ENCODE measurements at regions not wholly inside any gene's neighbourhood (a gene's known extent, or its start where the extent isn't known, plus 50 kb on each side); places are given as distances from the start of the nearest gene placed in this dataset.

DNA sequence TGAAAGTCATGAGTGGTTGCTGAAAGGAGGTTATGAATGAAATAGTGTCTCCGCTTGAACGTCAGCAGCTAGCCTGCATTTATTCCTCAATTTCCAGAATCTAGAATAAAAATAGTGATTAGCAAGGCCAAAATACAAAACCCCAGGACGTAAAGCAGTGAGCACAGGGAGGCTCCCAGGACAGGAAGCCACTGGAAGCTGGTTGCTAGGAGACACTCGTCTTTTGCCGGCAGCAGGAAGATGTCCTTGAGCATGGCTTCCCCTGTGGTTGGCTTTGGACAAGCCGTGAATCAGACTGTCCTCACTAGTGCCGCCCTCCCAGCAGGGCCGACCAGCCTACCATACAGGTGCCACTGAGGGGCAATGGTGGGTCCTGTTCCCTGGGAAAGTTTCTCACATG, 374.4 kb downstream of the MTX2 start:
- no peak for DNase-seq (ENCODE audit: low read depth)
- no peak overlapping the region for H3K4me3 ChIP-seq (ENCODE audit: low read depth, low read length)
- TF ChIP-seq, protein P1, sequence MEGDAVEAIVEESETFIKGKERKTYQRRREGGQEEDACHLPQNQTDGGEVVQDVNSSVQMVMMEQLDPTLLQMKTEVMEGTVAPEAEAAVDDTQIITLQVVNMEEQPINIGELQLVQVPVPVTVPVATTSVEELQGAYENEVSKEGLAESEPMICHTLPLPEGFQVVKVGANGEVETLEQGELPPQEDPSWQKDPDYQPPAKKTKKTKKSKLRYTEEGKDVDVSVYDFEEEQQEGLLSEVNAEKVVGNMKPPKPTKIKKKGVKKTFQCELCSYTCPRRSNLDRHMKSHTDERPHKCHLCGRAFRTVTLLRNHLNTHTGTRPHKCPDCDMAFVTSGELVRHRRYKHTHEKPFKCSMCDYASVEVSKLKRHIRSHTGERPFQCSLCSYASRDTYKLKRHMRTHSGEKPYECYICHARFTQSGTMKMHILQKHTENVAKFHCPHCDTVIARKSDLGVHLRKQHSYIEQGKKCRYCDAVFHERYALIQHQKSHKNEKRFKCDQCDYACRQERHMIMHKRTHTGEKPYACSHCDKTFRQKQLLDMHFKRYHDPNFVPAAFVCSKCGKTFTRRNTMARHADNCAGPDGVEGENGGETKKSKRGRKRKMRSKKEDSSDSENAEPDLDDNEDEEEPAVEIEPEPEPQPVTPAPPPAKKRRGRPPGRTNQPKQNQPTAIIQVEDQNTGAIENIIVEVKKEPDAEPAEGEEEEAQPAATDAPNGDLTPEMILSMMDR (conservative IDR thresholded peaks at IDR 0.05; ENCODE audit: low read depth, low read length), result no peak

DNA sequence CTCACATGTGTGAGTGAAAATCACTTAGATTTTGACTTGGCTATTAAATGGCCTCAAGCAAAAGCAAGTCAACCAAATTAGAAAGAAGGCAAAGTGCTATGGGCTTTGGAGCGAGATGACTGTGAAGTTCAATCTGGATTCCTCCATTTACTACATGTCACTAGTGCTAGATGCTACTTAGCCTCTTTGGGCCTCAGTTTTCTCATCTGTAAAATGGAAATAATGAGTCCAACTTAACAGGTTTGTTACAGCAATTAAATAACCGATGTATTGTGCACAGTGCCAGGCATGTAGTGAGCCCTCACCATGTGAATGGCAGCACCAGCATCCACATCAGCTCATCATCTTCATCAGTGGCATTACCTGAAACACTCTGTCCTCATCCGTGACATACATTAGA, 376.3 kb downstream of the MTX2 start:
- DNase-seq (ENCODE audit: low read depth), result no peak
- TF ChIP-seq, protein P1 (conservative IDR thresholded peaks at IDR 0.05; ENCODE audit: low read depth, low read length), result no peak
- H3K4me3 ChIP-seq (ENCODE audit: low read depth, low read length), result no peak overlapping the region

DNA sequence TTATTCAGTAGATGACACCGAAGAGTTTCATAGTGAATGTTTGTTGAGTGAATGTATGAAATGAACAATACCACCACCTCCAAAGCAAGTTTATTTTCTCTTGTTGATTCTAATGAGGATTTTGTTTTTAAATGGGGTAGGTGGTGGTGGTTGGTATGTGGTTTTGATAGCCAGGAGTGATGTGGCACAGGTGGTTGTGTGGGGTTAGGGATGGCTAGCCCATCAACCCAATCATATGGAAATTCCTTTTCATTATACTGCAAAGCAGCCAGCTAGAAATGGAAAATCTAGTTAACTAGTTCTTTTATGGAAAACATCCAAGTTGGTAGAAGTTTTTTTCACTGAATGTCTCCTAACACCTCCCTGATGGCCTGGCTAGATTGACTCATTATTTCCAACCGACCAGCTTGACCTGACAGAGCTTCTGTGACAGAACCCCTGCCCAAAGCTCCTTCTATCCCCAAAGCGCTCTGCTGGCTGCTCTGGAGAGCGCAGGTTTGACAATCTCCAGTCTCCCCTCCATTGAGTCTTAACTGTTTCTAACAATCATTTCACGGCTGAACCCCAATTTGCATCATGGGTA, 376.9 kb downstream of the MTX2 start:
- no peak for DNase-seq (ENCODE audit: low read depth)
- H3K4me3 ChIP-seq (ENCODE audit: low read depth, low read length), result no peak overlapping the region
- TF ChIP-seq, protein P1 (conservative IDR thresholded peaks at IDR 0.05; ENCODE audit: low read depth, low read length), result no peak

DNA sequence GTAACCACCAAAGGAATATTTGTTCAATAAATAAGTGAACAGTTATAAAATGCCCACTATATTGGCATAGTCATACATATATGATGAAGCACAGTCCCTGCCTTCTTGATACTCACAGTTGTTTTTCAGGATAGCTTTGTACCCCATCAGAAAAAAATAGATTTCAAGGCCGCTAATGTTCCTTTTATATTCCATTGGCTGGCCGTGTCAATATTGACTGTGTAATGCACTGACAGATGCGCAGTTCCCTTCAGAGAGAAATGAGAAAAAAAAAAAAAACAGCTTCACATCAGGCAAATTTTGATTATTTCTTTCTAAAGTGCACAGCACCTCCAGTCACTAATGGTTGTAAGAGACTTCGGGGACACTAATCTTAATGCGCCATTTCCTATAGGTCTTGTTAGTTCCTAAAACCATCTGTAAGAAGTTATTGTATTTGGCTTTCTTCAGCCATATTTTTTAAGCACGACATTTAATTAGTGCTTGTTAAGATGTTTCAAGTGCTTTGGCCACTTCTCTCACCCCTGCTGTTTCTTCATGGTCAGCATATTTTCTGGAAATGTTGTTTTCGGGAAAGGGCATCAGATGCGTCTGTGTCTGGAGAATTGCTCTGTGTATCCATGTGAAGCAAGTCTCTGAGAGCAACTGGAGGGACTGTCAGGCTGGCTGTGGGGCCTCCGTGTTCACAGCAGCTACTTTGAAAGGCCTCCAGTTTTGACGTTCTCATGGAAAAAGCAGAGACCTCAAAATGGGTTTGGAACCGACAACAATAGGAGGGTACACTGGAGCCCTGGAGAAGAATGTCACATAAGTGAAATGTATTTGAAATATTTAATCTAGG, 378.3 kb downstream of the MTX2 start:
- H3K4me3 ChIP-seq (ENCODE audit: low read depth, low read length), result no peak overlapping the region
- DNase-seq (ENCODE audit: low read depth), result no peak
- TF ChIP-seq, protein P1 (conservative IDR thresholded peaks at IDR 0.05; ENCODE audit: low read depth, low read length), result no peak

DNA sequence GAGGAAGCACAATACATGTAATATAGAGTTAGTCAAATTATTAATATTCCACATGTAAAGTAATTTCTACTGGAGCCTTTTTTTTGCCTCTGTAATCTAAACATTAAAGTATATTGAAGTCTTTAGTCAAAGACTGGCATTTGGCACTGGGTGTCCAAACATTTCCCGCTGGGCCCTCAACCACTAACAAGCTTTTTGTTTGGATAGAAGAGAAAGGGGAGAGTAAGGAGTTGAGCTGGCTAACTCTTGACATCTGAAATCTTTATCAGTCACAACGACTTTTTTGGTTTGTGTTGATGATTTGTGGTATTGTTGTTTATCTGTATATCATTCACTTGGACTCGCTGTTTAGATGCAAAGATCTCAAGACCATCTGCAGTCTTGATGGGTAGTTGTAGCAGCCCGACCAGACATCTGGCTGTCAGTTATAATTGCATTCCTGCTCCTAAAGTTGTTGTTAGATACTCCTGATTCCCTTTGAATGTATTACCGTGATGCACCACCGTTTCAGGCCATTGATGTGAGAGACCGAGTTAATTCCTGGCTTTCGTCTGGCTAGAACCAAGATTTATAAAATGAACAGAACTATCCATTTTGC, 379.6 kb downstream of the MTX2 start:
- H3K4me3 ChIP-seq (ENCODE audit: low read depth, low read length), result no peak overlapping the region
- DNase-seq (ENCODE audit: low read depth), result no peak
- TF ChIP-seq, protein P1 (conservative IDR thresholded peaks at IDR 0.05; ENCODE audit: low read depth, low read length), result no peak

DNA sequence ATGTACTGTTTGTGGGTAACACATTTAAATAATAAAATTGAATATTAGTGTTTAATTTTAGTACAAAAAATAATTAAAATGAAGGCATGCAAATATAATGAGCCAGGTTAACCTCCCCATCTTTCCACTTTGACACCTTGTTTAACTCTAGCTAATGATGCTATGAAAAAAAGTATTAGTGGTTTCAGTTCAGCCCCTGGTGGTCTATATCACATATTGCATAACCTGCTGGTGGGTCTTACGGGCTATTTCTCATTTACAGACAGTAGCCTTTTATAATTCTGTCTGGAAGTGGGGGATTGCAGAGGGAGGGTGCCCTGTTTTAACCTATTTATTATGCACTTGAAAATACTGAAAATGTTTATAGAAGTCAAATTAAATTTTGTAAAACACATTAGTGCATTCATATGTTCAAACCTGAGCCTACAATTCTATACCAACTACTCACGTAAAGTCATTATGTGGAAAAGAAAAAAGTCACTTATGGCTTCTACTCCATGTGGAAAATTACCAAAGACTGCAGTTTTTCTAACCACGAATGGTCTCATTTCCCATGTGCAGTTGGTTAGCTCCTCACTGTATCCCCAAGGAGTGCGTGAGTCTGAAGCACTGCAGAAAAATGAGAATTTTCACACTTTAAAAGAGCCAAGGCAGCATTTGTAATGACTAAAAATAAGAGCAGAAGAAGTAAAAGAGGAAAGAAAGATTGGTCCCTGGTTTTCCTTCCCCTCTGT, 381.0 kb downstream of the MTX2 start:
- no peak for DNase-seq (ENCODE audit: low read depth)
- H3K4me3 ChIP-seq (ENCODE audit: low read depth, low read length), result no peak overlapping the region
- TF ChIP-seq, protein P1 (conservative IDR thresholded peaks at IDR 0.05; ENCODE audit: low read depth, low read length), result peak; percentile 26

Data from epithelial cell of proximal tubule (primary cell).